Stomach (tissue), 8 donors: ENCODE measurements at regions not wholly inside any gene's neighbourhood (a gene's known extent, or its start where the extent isn't known, plus 50 kb on each side); places are given as distances from the start of the nearest gene placed in this dataset.

ENCODE experiments used
- DNase-seq, 2 donors: peaks; one replicate each; pipeline versions ENCODE4 v3.0.0 to v3.0.0-alpha.2; 2013 to 2019
- H3K27ac ChIP-seq, 5 donors: fragments of 200-600 bp in 4 of 5; sonication (generic) in 4 of 5; one replicate each; pipeline ENCODE4 v1.5.1; 2013 to 2019; ENCODE audit warnings: mild to moderate bottlenecking in 1 of 5, moderate library complexity in 1 of 5
- H3K27me3 ChIP-seq, 3 donors: fragments of 200-600 bp; sonication (generic); one replicate each; pipeline ENCODE4 v1.5.1; 2017 to 2019; ENCODE audit warnings: mixed run types in 1 of 3
- H3K36me3 ChIP-seq, 4 donors: fragments of 200-600 bp; sonication (generic); 1 replicate in 3 of 4; 2 replicates in 1 of 4; pipeline ENCODE4 v1.5.1; 2016 to 2019
- H3K4me1 ChIP-seq, 4 donors: fragments of 200-600 bp; sonication (generic); one replicate each; pipeline ENCODE4 v1.5.1; 2016 to 2019
- H3K4me3 ChIP-seq, 4 donors: fragments of 200-600 bp; sonication (generic) in 3 of 4; one replicate each; pipeline ENCODE4 v1.5.1; 2016 to 2019; ENCODE audit warnings: mild to moderate bottlenecking in 1 of 4
- H3K9me3 ChIP-seq, 4 donors: fragments of 200-600 bp; sonication (generic); one replicate each; pipeline ENCODE4 v1.5.1; 2016 to 2019
- CTCF ChIP-seq, 7 experiments: fragments of 450-650 bp in 4 of 7; fragments of 200-600 bp in 3 of 7; sonication (generic) in 3 of 7; IDR thresholded peaks; one replicate each; pipeline ENCODE4 v1.5.1; 2016 to 2019; ENCODE audit warnings: antibody characterized with exemption in 7 of 7, control low read depth in 2 of 7, mild to moderate bottlenecking in 1 of 7
- EP300 ChIP-seq: sonication (generic); formaldehyde crosslinking; IDR thresholded peaks from one replicate; pipeline ENCODE4 v1.6.1; 2017; ENCODE audit warnings: antibody characterized with exemption
- POLR2A ChIP-seq, 4 donors: fragments of 450-650 bp; IDR thresholded peaks; one replicate each; pipeline ENCODE4 v1.6.1; 2016; ENCODE audit warnings: antibody characterized with exemption in 4 of 4, control low read depth in 2 of 4, mild to moderate bottlenecking in 1 of 4, moderate library complexity in 1 of 4
- POLR2AphosphoS5 ChIP-seq, 3 donors: sonication (generic); formaldehyde crosslinking; IDR thresholded peaks; one replicate each; pipeline ENCODE4 v1.6.1; 2016; ENCODE audit warnings: antibody characterized with exemption in 3 of 3
- WGBS, 5 donors: extraction: QIAGEN DNeasy Blood & Tissue Kit in 3 of 5; methylation state at CpG; one replicate each; pipeline versions ENCODE4 v1.1.5 to v1.1.7; 2013 to 2018; 5-methylcytosine and 5-hydroxymethylcytosine counted together
- intact Hi-C: fragments of 100-400 bp; cut with DNase I; formaldehyde crosslinking; loops from one replicate; pipeline ENCODE4 v1.15.1; 2023; ENCODE audit warnings: low total_unique reads
- donor health status: healthy with polysubstance abuse.
- donor health status: Bipolar disorder and iron deficiency.
- donor health status: healthy.

DNA sequence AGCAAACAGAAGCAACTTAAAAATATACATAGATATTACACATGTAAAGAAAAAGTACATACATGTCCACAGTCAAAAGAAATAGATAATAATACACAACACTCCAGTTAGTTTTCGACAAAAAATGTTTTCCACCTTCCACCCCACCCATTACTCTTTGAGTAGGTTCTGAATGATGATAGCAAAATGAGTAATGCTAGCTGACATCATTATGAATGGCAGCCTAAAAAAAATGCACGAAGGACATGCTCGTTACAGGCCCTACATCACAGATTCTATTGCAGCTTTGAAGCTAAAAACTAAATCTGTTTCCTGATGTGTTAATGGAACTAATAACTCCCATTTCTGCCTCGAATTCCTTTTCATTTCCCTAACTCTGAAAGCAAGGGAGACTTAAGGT, 578.7 kb upstream of the NETO1 start:
- TF ChIP-seq POLR2AphosphoS5 (IDR thresholded peaks at IDR 0.05) (no peak), EP300 (no peak), CTCF (IDR thresholded peaks at IDR 0.05) (no peak), POLR2A (IDR thresholded peaks at IDR 0.05) (no peak)
- WGBS, 5 donors: 61 to 70% (median 67%) methylated on average over 4 of the region's 4 CpGs
- H3K36me3 ChIP-seq: no peaks in the 10 kb centered on the region
- no peaks in the 10 kb centered on the region for H3K27me3 ChIP-seq
- intact Hi-C loops: no loop called here
- no peaks in the 10 kb centered on the region for H3K4me1 ChIP-seq
- H3K4me3 ChIP-seq: no peak overlapping the region
- DNase-seq: no peak
- H3K9me3 ChIP-seq: peaks cover 0 to 21% (median 0%) of the 10 kb centered on the region in 4 donors
- no peak overlapping the region for H3K27ac ChIP-seq

- 22 to 56% (median 30%) methylated on average over 1 of the region's 1 CpG for WGBS, 5 donors
- no peaks in the 10 kb centered on the region for H3K36me3 ChIP-seq
- TF ChIP-seq EP300 (no peak), POLR2AphosphoS5 (IDR thresholded peaks at IDR 0.05) (no peak), POLR2A (IDR thresholded peaks at IDR 0.05) (no peak), CTCF (IDR thresholded peaks at IDR 0.05) (no peak)
- H3K4me1 ChIP-seq: no peaks in the 10 kb centered on the region
- no peak overlapping the region for H3K27ac ChIP-seq
- H3K27me3 ChIP-seq: no peaks in the 10 kb centered on the region
- intact Hi-C loops: no loop called here
- no peak for DNase-seq
- no peak overlapping the region for H3K4me3 ChIP-seq
- H3K9me3 ChIP-seq: no peaks in the 10 kb centered on the region
These were observed 563.8 kb upstream of the NETO1 start for GRCh38 chr18:73431620-73432019.

DNA sequence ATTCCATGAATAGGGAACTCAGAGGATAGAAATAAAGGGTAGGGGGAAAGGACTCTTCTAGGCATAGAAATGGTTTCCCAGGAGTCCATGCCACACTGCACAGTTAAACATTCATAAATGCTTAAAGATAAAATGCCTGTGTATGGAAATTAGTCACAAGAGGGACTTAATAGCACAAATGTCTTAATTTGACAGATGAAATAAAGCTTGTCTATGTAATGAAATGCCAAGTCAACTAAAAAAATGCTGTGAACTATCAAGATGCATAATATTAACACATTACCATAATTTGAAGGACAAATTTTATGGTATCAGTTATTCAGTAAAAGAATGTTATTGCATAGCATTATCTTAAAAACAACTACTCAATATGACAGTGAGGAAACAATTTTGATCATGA, 553.2 kb upstream of the NETO1 start:
- DNase-seq: no peak
- H3K27me3 ChIP-seq: no peaks in the 10 kb centered on the region
- H3K36me3 ChIP-seq: no peaks in the 10 kb centered on the region
- H3K4me3 ChIP-seq: no peak overlapping the region
- intact Hi-C loops: no loop called here
- H3K27ac ChIP-seq: no peak overlapping the region
- H3K4me1 ChIP-seq: no peaks in the 10 kb centered on the region
- H3K9me3 ChIP-seq: peaks cover 0 to 13% (median 0%) of the 10 kb centered on the region in 4 donors
- TF ChIP-seq POLR2AphosphoS5 (IDR thresholded peaks at IDR 0.05) (no peak), POLR2A (IDR thresholded peaks at IDR 0.05) (no peak), EP300 (no peak), CTCF (IDR thresholded peaks at IDR 0.05) (no peak)

DNA sequence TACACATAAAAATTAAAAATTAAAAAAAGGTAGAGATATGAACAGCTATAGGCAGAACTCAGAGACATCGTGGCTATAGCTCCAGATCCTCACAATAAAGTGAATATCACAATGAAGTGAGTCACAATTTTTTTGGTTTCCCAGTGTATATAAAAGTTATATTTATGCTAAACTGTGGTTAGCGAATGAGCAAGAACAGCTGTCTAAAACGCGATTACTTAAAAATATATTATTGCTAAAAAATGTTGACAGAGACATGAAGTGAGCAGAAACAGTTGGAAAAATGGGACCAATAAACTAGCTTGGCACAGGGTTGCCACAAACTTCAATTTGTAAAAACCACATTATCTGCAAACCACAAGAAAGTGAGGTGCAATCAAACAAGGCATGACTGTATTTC, 551.7 kb upstream of the NETO1 start:
- TF ChIP-seq CTCF (IDR thresholded peaks at IDR 0.05): no peak
- TF ChIP-seq POLR2AphosphoS5 (IDR thresholded peaks at IDR 0.05): no peak
- no peak for TF ChIP-seq EP300
- TF ChIP-seq POLR2A (IDR thresholded peaks at IDR 0.05): no peak
- WGBS, 5 donors: 69 to 76% (median 74%) methylated on average over 4 of the region's 4 CpGs
- H3K4me3 ChIP-seq: no peak overlapping the region
- no peak for DNase-seq
- no peaks in the 10 kb centered on the region for H3K4me1 ChIP-seq
- no peak overlapping the region for H3K27ac ChIP-seq
- H3K27me3 ChIP-seq: no peaks in the 10 kb centered on the region
- peaks cover 0 to 13% (median 0%) of the 10 kb centered on the region in 4 donors for H3K9me3 ChIP-seq
- intact Hi-C loops: no loop called here
- no peaks in the 10 kb centered on the region for H3K36me3 ChIP-seq
